Esophagus muscularis mucosa (tissue), 4 donors: ENCODE measurements at regions not wholly inside any gene's neighbourhood (a gene's known extent, or its start where the extent isn't known, plus 50 kb on each side); places are given as distances from the start of the nearest gene placed in this dataset.

ENCODE experiments used
- DNase-seq: peaks from one replicate; pipeline ENCODE4 v3.0.0-alpha.2; 2017; ENCODE audit errors: extremely low spot score
- H3K27ac ChIP-seq, 4 donors: fragments of 200-600 bp; sonication (generic); replicated peaks in 1 of 4; 1 replicate in 3 of 4; 2 replicates in 1 of 4; pipeline ENCODE4 v1.5.1; 2016 to 2019; ENCODE audit warnings: mild to moderate bottlenecking in 1 of 4
- H3K27me3 ChIP-seq, 4 donors: fragments of 200-600 bp; sonication (generic); one replicate each; pipeline versions ENCODE4 v1.5.1 to v1.6.0; 2016 to 2019
- H3K36me3 ChIP-seq, 4 donors: fragments of 200-600 bp; sonication (generic); one replicate each; pipeline ENCODE4 v1.5.1; 2016 to 2019
- H3K4me1 ChIP-seq, 4 donors: fragments of 200-600 bp; sonication (generic); one replicate each; pipeline ENCODE4 v1.5.1; 2016 to 2019
- H3K4me3 ChIP-seq, 4 donors: fragments of 200-600 bp; sonication (generic); 1 replicate in 2 of 4; 2 replicates in 2 of 4; pipeline ENCODE4 v1.5.1; 2016 to 2019; ENCODE audit warnings: mild to moderate bottlenecking in 4 of 4, moderate library complexity in 1 of 4
- H3K9me3 ChIP-seq, 4 donors: fragments of 200-600 bp; sonication (generic); 1 replicate in 3 of 4; 2 replicates in 1 of 4; pipeline ENCODE4 v1.5.1; 2016 to 2019
- CTCF ChIP-seq, 3 experiments: fragments of 200-600 bp in 2 of 3; fragments of 450-650 bp in 1 of 3; sonication (generic) in 2 of 3; IDR thresholded peaks; one replicate each; pipeline ENCODE4 v1.5.1; 2017 to 2019; ENCODE audit warnings: antibody characterized with exemption in 3 of 3, mild to moderate bottlenecking in 2 of 3, moderate library complexity in 1 of 3
- EP300 ChIP-seq: sonication (generic); formaldehyde crosslinking; IDR thresholded peaks from one replicate; pipeline ENCODE4 v1.6.1; 2017; ENCODE audit warnings: antibody characterized with exemption
- POLR2A ChIP-seq: fragments of 450-650 bp; IDR thresholded peaks from one replicate; pipeline ENCODE4 v1.6.1; 2017; ENCODE audit warnings: antibody characterized with exemption, moderate library complexity, mild to moderate bottlenecking, low read depth
- POLR2AphosphoS5 ChIP-seq, 2 donors: sonication (generic); formaldehyde crosslinking; IDR thresholded peaks; one replicate each; pipeline ENCODE4 v1.6.1; 2017; ENCODE audit warnings: antibody characterized with exemption in 2 of 2
- WGBS: methylation state at CpG from one replicate; pipeline ENCODE4 v1.1.5; 2018; 5-methylcytosine and 5-hydroxymethylcytosine counted together
- intact Hi-C: fragments of 100-400 bp; cut with DNase I; formaldehyde crosslinking; loops from one replicate; pipeline ENCODE4 v1.15.1; 2023

- Histone ChIP-seq H3K36me3 (no peaks in the 10 kb centered on the region), H3K4me1 (no peaks in the 10 kb centered on the region), H3K27me3 (no peaks in the 10 kb centered on the region), H3K9me3 (no peaks in the 10 kb centered on the region), H3K27ac (no peak overlapping the region), H3K4me3 (no peak overlapping the region)
- intact Hi-C loops: no loop called here
- WGBS: 78% methylated on average over 3 of the region's 3 CpGs
- DNase-seq: no peak
- TF ChIP-seq CTCF (IDR thresholded peaks at IDR 0.05): no peak
These were observed 608.6 kb upstream of the DAB2 start for GRCh38 chr5:40033411-40033810.

GRCh38 chr5:40033009-40033408, 608.2 kb upstream of the DAB2 start:
- intact Hi-C loops: no loop called here
- H3K36me3 ChIP-seq: no peaks in the 10 kb centered on the region
- TF ChIP-seq POLR2A (no peak), EP300 (no peak), POLR2AphosphoS5 (IDR thresholded peaks at IDR 0.05) (no peak), CTCF (IDR thresholded peaks at IDR 0.05) (no peak)
- WGBS: 33% methylated on average over 1 of the region's 1 CpG
- no peak for DNase-seq
- no peaks in the 10 kb centered on the region for H3K27me3 ChIP-seq
- no peaks in the 10 kb centered on the region for H3K9me3 ChIP-seq
- no peaks in the 10 kb centered on the region for H3K4me1 ChIP-seq
- H3K4me3 ChIP-seq: no peak overlapping the region
- H3K27ac ChIP-seq: no peak overlapping the region

- Histone ChIP-seq H3K36me3 (no peaks in the 10 kb centered on the region), H3K4me1 (no peaks in the 10 kb centered on the region), H3K27ac (no peak overlapping the region), H3K4me3 (no peak overlapping the region), H3K27me3 (no peaks in the 10 kb centered on the region), H3K9me3 (no peaks in the 10 kb centered on the region)
- TF ChIP-seq CTCF (IDR thresholded peaks at IDR 0.05) (no peak), POLR2AphosphoS5 (IDR thresholded peaks at IDR 0.05) (no peak), POLR2A (no peak), EP300 (no peak)
- no peak for DNase-seq
- 74% methylated on average over 2 of the region's 2 CpGs for WGBS
- intact Hi-C loops: no loop called here
These were observed 605.9 kb upstream of the DAB2 start for GRCh38 chr5:40030661-40031060.

DNA sequence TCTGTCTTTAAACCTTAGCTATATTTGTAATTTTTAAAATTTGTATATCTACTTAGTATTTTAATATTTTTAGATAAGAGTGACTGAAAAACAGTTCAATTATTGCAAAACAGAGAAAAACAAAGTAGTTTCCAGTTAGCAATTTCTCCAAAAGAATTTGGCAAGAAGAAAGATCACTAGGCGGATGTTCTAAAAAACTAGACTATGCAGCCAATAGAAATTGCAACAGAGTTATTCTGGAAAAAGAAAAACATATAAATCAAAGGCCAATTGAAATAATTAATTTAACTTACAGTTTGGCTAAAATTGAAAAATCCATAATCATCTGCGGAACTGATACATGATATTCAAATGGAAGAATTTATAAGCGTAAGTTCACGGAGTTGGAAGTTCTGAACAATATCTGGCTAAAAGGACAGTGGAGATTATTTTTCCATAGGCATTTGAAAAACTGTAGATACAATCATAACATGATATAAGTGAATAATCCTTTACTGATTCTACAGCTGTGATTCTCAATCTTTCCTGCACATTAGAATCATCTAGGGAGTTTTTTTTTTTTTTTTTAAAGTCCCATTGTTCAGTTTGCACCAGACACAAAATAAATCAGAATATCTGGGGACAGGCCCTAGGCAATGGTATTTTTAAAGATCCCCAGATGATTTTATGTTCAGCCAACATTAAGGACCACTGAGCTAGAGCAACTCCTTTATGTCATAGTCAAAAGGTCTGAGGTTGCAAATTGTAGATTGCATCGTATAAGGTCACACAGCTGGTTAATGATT, 605.1 kb upstream of the DAB2 start:
- intact Hi-C loops: no loop called here
- no peaks in the 10 kb centered on the region for H3K4me1 ChIP-seq

More for the DNA sequence above, 605.1 kb upstream of the DAB2 start:
- Histone ChIP-seq H3K9me3 (no peaks in the 10 kb centered on the region), H3K4me3 (no peak overlapping the region), H3K36me3 (no peaks in the 10 kb centered on the region), H3K27me3 (no peaks in the 10 kb centered on the region), H3K27ac (no peak overlapping the region)
- 76% methylated on average over 5 of the region's 5 CpGs for WGBS
- no peak for TF ChIP-seq EP300
- TF ChIP-seq CTCF (IDR thresholded peaks at IDR 0.05): no peak
- no peak for TF ChIP-seq POLR2A
- no peak for TF ChIP-seq POLR2AphosphoS5 (IDR thresholded peaks at IDR 0.05)
- no peak for DNase-seq
